ENCODE measurements at regions not wholly inside any gene's neighbourhood (a gene's known extent, or its start where the extent isn't known, plus 50 kb on each side); places are given as distances from the start of the nearest gene placed in this dataset.

DNA sequence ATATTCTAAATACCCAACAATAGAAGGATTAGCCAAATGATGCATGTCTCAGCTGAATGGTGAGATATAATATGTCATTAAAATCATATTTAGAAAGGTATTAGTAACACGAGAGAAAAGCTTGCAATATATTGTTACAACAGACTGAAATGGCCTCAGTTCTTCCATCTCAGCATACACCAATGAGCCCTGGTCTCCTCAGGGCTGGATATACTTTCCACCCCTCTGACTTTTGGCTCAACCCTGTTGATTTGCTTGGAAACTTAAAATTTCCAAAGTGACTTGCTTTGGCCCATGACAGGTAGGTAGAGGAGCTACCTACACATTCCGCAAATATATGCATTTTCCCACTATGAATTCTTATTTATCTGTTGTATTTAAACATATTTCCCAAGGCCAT is 908.1 kb upstream of the TMEM132C start:
- TF ChIP-seq GATA2 (IDR thresholded peaks at IDR 0.05; ENCODE audit: low read depth, low read length) = no peak
- TF ChIP-seq GATA3 (IDR thresholded peaks at IDR 0.05; ENCODE audit: low read depth, low read length) = no peak

DNA sequence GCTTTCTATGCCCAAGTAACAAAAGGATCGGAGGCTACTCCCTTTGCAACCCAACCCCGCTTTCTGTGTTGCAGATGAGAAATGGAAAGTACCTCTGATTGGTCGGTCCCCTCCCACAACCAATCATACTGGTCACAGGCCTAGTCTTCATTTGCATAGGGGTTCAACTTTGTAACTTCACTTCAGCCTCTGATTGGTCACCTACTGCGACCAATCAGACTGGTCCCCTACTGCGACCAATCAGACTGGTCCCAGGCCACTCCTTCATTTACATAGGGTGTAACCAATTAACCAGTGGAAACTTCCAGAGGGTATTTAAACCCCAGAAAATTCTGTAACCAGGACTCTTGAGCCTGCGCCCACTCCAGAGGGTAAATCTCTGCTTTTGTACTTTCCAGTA is 906.4 kb upstream of the TMEM132C start:
- no peak for TF ChIP-seq GATA3 (IDR thresholded peaks at IDR 0.05; ENCODE audit: low read depth, low read length)
- no peak for TF ChIP-seq GATA2 (IDR thresholded peaks at IDR 0.05; ENCODE audit: low read depth, low read length)

DNA sequence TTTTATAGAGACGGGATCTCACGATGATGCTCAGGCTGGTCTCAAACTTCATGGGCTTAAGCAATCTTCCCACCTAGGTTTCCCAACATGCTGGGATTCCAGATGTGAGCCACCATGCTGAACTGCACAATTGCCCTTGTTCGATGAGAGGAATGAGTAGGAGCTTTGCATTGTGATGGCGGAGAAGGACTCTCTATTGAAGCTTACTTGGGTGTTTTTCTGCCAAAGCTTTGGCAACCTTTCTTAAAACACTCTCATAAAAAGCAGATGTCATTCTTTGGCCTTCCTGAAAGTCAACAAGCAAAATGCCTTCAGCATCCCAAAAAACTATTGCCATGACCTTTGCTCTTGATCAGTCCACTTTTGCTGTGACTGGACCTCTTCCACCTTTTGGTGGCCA is 904.8 kb upstream of the TMEM132C start:
- TF ChIP-seq GATA2 (IDR thresholded peaks at IDR 0.05; ENCODE audit: low read depth, low read length) (no peak), GATA3 (IDR thresholded peaks at IDR 0.05; ENCODE audit: low read depth, low read length) (no peak)

DNA sequence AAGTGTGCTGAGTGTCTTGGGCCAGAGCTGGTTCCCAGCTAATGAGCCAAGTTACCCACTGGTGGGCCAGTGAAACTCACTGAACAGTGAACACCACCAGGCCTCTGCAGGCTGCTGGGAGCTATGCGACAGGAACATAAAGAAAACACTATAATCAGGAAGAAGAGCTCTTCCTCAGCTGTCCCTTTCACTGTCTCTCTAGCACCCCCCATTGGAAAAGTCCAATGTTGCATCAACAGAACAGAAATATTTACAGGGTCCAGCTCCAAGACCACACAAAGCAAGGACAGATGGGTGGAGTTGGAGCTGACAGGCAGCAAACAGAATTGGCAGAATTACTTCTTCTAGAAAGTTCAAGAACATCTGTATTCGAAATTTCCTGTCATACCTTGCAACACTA is 903.6 kb upstream of the TMEM132C start:
- TF ChIP-seq GATA2 (IDR thresholded peaks at IDR 0.05; ENCODE audit: low read depth, low read length) = no peak
- TF ChIP-seq GATA3 (IDR thresholded peaks at IDR 0.05; ENCODE audit: low read depth, low read length) = no peak

DNA sequence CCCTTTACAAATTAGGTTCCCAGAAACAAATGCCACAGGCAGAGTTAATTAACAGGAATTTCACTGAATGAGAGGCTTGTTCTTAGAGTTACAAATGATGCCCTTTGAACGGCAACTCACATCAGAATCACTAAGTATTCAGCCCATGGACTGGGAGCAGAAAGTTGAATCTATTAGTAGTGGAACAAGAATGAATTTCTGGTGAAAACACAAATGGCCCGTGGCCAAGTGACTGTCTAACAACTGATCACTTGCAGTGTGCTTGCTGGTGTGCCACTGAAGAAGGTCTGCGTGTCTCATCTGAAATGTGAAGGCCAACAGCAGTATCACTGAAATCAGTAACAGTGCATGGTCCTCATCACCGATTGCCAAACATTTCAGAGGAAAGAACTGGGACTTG is 893.4 kb upstream of the TMEM132C start:
- no peak for TF ChIP-seq GATA2 (IDR thresholded peaks at IDR 0.05; ENCODE audit: low read depth, low read length)
- no peak for TF ChIP-seq GATA3 (IDR thresholded peaks at IDR 0.05; ENCODE audit: low read depth, low read length)

DNA sequence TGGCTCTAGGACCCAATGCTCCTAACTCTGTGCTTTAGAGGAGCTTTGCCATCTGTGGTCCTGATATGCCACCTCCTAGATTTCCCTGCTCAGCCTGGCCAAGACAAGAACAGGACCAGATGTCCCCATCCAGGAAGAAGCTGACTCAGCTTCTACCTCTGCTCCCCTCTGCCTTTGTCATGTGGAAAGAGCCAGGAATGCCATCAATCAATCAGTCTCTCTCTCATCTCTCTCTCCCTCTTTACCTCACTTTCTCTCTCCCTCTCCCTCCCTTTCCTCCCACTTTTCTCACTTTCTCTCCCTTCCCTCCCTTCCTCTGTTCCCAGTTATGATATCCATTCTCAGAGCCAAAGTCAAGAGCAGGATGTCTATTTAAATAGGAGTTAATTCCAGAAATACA is 892.5 kb upstream of the TMEM132C start:
- TF ChIP-seq GATA3 (IDR thresholded peaks at IDR 0.05; ENCODE audit: low read depth, low read length) = no peak
- no peak for TF ChIP-seq GATA2 (IDR thresholded peaks at IDR 0.05; ENCODE audit: low read depth, low read length)

DNA sequence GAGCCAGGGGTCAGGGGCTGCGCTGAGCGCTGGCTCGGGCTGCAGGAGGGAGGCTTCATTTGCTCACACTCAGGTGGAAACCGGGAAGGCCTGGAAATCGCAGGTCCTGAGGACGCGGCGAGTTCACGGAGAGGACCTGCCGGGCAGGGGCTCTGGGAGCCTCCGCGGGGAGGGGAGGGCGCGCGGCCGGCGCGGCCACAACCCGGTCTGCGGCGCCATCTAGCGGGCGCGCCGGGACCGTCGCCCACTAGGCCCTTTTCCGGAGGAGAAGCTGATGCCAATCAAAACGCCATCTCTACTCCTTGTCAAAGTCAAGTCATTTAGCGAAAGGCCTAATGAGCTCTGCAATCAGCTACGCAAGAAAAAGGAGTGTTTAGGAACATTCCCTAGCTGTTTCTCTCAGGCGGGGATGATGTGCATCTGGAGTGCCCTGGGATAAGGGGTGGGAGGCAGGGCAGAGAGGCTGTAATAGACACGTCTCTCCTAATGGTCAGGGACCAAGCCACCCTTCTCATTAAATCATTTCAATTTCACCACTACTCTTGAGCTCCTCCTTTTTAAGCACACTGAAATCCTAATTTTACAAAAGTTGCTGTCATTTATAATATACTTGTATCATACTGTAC is 885.8 kb upstream of the TMEM132C start:
- TF ChIP-seq GATA2 (IDR thresholded peaks at IDR 0.05; ENCODE audit: low read depth, low read length) (0 out of 2 replicates have a peak, but pooled peaks have one; percentile 17), GATA3 (IDR thresholded peaks at IDR 0.05; ENCODE audit: low read depth, low read length) (no peak)

DNA sequence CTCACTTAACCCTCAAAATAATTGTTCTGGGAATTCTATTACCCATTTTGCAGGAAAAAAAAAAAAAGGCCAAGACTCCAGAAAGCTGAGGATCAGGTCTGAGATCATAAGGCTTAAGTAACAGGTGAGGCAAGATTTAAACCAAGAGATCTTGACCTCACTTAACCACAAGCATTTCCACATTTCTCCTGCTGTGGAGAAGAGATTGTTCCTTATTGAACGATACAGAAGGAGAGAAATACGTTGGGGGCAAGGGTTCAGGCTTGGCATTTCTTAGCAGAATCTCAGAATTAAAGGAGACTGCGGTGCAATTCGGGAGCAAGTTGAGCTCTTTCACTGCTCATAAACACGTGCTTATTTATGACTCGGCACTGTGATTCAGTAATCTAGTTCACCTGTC is 885.3 kb upstream of the TMEM132C start:
- no peak for TF ChIP-seq GATA2 (IDR thresholded peaks at IDR 0.05; ENCODE audit: low read depth, low read length)
- TF ChIP-seq GATA3 (IDR thresholded peaks at IDR 0.05; ENCODE audit: low read depth, low read length) = no peak

DNA sequence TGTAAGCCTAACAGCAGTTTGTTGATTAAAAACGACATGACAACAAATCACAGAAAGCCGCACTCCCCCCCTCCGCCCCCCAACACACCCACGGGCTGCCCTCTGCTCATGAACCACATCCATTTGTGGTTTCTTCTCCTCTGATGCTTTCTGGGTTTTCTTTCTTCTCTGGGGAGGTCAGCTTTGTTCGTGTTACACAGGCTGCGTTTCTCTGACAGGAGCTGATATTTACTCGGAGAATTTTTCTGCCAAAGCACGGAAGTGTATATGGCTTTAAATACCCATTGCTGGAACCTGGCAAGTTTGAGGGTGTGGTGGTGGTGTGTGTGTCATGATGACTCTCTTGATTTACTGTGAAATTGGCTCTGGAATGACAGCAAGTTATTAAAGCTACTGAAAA is 883.7 kb upstream of the TMEM132C start:
- TF ChIP-seq GATA3 (IDR thresholded peaks at IDR 0.05; ENCODE audit: low read depth, low read length) (no peak), GATA2 (IDR thresholded peaks at IDR 0.05; ENCODE audit: low read depth, low read length) (no peak)

DNA sequence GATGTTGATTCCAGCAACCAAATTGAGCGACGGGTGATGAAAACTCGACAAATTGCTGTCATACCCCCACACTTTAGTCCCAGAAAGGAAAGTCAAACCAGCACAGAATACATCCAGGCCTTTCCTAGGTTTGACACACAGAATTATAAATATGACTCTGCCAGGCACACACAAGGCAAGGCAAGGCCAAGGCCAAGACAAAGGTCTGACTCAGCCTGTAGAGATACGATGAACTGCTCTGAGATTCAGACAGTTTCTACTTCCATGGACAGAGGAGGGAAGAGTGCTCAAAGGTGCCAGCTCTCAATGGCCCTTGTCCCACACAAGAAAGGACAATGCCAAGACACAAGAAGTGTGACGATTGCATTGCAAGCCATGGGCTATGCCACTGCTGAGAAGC is 880.2 kb upstream of the TMEM132C start:
- TF ChIP-seq GATA2 (IDR thresholded peaks at IDR 0.05; ENCODE audit: low read depth, low read length) = no peak
- no peak for TF ChIP-seq GATA3 (IDR thresholded peaks at IDR 0.05; ENCODE audit: low read depth, low read length)

DNA sequence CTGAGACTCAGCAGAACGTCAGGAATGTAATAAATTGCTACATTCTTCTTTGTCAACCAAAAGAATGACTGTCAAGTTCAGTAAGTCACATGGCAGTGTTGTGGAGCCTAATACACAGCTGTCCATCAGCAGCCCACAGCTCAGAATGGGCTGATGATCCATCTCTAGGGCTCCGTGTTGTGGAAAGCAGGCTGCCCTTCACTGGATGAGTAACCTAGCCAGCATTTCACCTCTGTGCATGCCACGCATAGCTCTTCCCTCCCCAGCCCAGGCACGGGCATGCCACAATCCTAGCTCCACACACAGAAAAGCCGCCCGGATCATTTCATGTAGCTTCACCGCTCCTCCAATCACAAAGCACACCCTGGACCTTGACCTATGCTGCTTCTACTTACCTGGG is 878.0 kb upstream of the TMEM132C start:
- TF ChIP-seq GATA3 (IDR thresholded peaks at IDR 0.05; ENCODE audit: low read depth, low read length) (no peak), GATA2 (IDR thresholded peaks at IDR 0.05; ENCODE audit: low read depth, low read length) (no peak)

DNA sequence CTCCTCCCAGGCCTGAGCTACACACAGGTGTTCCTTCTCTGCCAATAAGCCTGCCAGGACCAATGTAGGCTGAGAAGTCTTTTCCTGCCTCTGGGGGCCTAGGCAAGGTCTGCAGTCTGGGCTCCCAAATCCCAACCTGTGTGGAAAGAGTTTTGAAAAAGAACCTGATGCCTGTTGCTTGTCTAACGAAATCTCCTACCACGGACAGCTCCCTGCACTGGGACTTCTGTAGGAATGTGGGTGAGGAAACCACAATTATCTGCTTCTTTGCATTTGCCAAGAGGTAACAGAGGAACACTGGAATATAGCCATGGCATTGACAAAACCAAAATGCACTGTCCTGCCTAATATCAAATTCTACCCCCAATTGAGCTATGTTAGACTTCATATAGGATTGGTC is 877.0 kb upstream of the TMEM132C start:
- TF ChIP-seq GATA2 (IDR thresholded peaks at IDR 0.05; ENCODE audit: low read depth, low read length) (no peak), GATA3 (IDR thresholded peaks at IDR 0.05; ENCODE audit: low read depth, low read length) (no peak)

DNA sequence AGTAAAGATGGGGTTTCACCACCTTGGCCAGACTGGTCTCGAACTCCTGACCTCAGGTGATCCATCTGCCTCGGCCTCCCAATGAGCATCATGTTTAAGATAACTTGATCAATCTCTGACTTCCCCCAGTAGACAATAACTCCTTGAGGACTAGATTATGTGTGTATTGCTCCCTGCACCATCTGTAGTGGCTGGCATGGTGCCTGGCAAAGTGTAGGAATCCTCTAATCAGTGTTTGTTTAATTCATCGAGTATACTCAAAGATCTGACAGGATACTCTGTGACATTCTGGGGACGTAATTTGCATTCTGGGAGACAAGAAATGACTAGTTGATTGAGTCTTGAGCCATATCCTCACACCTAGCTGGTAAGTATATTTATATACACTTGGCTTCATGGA is 873.5 kb upstream of the TMEM132C start:
- TF ChIP-seq GATA3 (IDR thresholded peaks at IDR 0.05; ENCODE audit: low read depth, low read length) (no peak), GATA2 (IDR thresholded peaks at IDR 0.05; ENCODE audit: low read depth, low read length) (no peak)

DNA sequence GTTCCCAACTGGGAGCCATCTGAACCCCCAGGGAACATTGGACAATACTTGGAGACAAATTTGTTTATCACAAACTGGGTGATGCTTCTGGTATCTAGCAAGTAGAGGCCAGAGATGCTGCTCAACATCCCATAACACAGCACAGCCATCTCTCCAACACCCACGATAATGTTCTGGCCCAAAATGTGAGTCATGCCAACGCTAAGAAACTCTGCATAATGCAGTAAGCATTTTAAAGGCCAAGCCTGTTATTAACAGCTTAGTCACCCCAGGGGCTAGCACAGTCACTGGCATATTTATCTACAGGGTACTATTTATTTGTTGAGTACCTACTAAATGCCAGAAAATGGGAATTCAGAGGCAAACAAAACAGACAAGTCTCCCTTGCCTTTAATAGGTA is 873.1 kb upstream of the TMEM132C start:
- TF ChIP-seq GATA2 (IDR thresholded peaks at IDR 0.05; ENCODE audit: low read depth, low read length) = no peak
- TF ChIP-seq GATA3 (IDR thresholded peaks at IDR 0.05; ENCODE audit: low read depth, low read length) = no peak

DNA sequence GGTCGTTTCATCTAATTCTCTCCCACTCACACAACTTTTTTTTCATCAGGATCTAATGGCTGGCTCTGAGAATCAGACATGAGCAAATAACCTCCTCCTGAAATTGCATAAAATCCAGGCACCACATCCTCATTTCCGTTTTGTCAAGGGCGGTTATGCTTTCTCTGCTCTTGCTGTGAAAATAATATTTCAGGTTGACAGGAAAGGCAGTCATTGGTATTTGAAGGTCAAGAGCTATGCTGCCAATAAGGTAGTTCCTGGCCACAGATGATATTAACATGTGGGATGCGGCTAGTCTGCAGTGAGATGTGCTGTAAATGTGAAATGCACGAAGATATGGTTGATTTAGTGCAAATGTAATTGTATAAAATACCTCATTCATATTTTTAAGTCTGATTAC is 870.2 kb upstream of the TMEM132C start:
- no peak for TF ChIP-seq GATA3 (IDR thresholded peaks at IDR 0.05; ENCODE audit: low read depth, low read length)
- no peak for TF ChIP-seq GATA2 (IDR thresholded peaks at IDR 0.05; ENCODE audit: low read depth, low read length)

Measured in SH-SY5Y (cell line).